ENCODE measurements at regions not wholly inside any gene's neighbourhood (a gene's known extent, or its start where the extent isn't known, plus 50 kb on each side); places are given as distances from the start of the nearest gene placed in this dataset.

DNA sequence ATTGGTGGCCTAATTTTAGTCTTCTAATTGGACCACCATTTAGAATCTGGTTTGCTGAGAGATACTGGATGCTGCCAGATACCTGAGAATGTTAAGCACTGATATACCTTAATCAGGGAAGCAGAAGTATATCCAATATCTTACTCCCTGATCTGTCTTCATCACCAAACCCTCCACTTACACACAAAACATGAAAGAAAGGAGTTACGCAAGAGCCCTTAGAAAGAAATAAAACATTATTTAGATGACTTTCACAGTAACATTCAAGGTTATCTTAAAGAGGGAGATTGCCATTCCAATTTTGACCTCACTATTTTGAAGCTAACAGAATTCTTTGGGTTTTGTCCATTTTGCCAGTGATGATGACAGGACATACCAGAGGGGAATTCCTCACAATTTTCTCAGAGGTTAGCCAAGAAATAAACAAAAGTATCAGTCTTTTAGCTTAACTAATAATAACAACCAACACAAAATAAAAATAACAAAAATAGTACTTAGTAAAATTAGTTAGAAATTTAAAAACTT lies 496.1 kb downstream of the NFIB start:
- TF ChIP-seq, protein P1, sequence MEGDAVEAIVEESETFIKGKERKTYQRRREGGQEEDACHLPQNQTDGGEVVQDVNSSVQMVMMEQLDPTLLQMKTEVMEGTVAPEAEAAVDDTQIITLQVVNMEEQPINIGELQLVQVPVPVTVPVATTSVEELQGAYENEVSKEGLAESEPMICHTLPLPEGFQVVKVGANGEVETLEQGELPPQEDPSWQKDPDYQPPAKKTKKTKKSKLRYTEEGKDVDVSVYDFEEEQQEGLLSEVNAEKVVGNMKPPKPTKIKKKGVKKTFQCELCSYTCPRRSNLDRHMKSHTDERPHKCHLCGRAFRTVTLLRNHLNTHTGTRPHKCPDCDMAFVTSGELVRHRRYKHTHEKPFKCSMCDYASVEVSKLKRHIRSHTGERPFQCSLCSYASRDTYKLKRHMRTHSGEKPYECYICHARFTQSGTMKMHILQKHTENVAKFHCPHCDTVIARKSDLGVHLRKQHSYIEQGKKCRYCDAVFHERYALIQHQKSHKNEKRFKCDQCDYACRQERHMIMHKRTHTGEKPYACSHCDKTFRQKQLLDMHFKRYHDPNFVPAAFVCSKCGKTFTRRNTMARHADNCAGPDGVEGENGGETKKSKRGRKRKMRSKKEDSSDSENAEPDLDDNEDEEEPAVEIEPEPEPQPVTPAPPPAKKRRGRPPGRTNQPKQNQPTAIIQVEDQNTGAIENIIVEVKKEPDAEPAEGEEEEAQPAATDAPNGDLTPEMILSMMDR (IDR thresholded peaks at IDR 0.05): no peak
- no peak for TF ChIP-seq SIN3A (IDR thresholded peaks at IDR 0.05; ENCODE audit: borderline replicate concordance, insufficient read depth, low read depth, low read length)
